ENCODE measurements at regions not wholly inside any gene's neighbourhood (a gene's known extent, or its start where the extent isn't known, plus 50 kb on each side); places are given as distances from the start of the nearest gene placed in this dataset.
A peak's percentile ranks its signal among the peaks of the same experiment; 100 is the strongest.

- H3K79me2 ChIP-seq (ENCODE audit: insufficient read depth, low read length), result no peaks in the 10 kb centered on the region
- no peaks in the 10 kb centered on the region for H3K4me1 ChIP-seq (ENCODE audit: insufficient read depth, low read length)
- no peak overlapping the region for H3K4me2 ChIP-seq (ENCODE audit: insufficient read depth, low read length)
- no peak for TF ChIP-seq CTCF (IDR thresholded peaks at IDR 0.05; ENCODE audit: extremely low read depth, low read depth, low read length)
- H4K20me1 ChIP-seq (ENCODE audit: insufficient read depth, low read length), result no peaks in the 10 kb centered on the region
- H3K27me3 ChIP-seq (ENCODE audit: insufficient read depth, low read length), result no peaks in the 10 kb centered on the region
- H3K36me3 ChIP-seq (ENCODE audit: insufficient read depth, low read length), result no peaks in the 10 kb centered on the region
- no peak overlapping the region for H2AFZ ChIP-seq (ENCODE audit: low read length)
- peak; percentile 58 for DNase-seq (ENCODE audit: insufficient read length, low spot score, missing footprints)
- H3K9me3 ChIP-seq (ENCODE audit: low read depth, low read length), result no peaks in the 10 kb centered on the region
- no peak overlapping the region for H3K27ac ChIP-seq (ENCODE audit: low read depth, low read length)
- no peak overlapping the region for H3K4me3 ChIP-seq (ENCODE audit: insufficient read depth, low read length)
These were observed 195.8 kb downstream of the UQCRFS1 start for GRCh38 chr19:29016926-29017760.

- Histone ChIP-seq H3K9me3 (ENCODE audit: low read depth, low read length) (no peaks in the 10 kb centered on the region), H3K27ac (ENCODE audit: low read depth, low read length) (no peak overlapping the region), H3K27me3 (ENCODE audit: insufficient read depth, low read length) (no peaks in the 10 kb centered on the region), H3K4me1 (ENCODE audit: insufficient read depth, low read length) (no peaks in the 10 kb centered on the region), H3K4me3 (ENCODE audit: insufficient read depth, low read length) (no peak overlapping the region), H3K36me3 (ENCODE audit: insufficient read depth, low read length) (no peaks in the 10 kb centered on the region), H4K20me1 (ENCODE audit: insufficient read depth, low read length) (no peaks in the 10 kb centered on the region), H3K79me2 (ENCODE audit: insufficient read depth, low read length) (no peaks in the 10 kb centered on the region), H2AFZ (ENCODE audit: low read length) (no peak overlapping the region), H3K4me2 (ENCODE audit: insufficient read depth, low read length) (no peak overlapping the region)
- TF ChIP-seq CTCF (IDR thresholded peaks at IDR 0.05; ENCODE audit: extremely low read depth, low read depth, low read length), result no peak
- no peak for DNase-seq (ENCODE audit: insufficient read length, low spot score, missing footprints)
These were observed 196.6 kb downstream of the UQCRFS1 start for GRCh38 chr19:29016353-29016752.

GRCh38 chr19:29015569-29015968, 197.4 kb downstream of the UQCRFS1 start:
- H3K27me3 ChIP-seq (ENCODE audit: insufficient read depth, low read length), result no peaks in the 10 kb centered on the region
- H3K4me1 ChIP-seq (ENCODE audit: insufficient read depth, low read length), result no peaks in the 10 kb centered on the region
- H3K4me2 ChIP-seq (ENCODE audit: insufficient read depth, low read length), result no peak overlapping the region
- no peak overlapping the region for H3K4me3 ChIP-seq (ENCODE audit: insufficient read depth, low read length)
- no peaks in the 10 kb centered on the region for H3K9me3 ChIP-seq (ENCODE audit: low read depth, low read length)
- H3K27ac ChIP-seq (ENCODE audit: low read depth, low read length), result no peak overlapping the region
- no peak for TF ChIP-seq CTCF (IDR thresholded peaks at IDR 0.05; ENCODE audit: extremely low read depth, low read depth, low read length)
- H3K79me2 ChIP-seq (ENCODE audit: insufficient read depth, low read length), result no peaks in the 10 kb centered on the region
- no peak for DNase-seq (ENCODE audit: insufficient read length, low spot score, missing footprints)
- no peaks in the 10 kb centered on the region for H4K20me1 ChIP-seq (ENCODE audit: insufficient read depth, low read length)
- H2AFZ ChIP-seq (ENCODE audit: low read length), result no peak overlapping the region
- H3K36me3 ChIP-seq (ENCODE audit: insufficient read depth, low read length), result no peaks in the 10 kb centered on the region

- no peaks in the 10 kb centered on the region for H4K20me1 ChIP-seq (ENCODE audit: insufficient read depth, low read length)
- no peak overlapping the region for H3K27ac ChIP-seq (ENCODE audit: low read depth, low read length)
- H3K4me1 ChIP-seq (ENCODE audit: insufficient read depth, low read length), result no peaks in the 10 kb centered on the region
- H2AFZ ChIP-seq (ENCODE audit: low read length), result no peak overlapping the region
- no peaks in the 10 kb centered on the region for H3K36me3 ChIP-seq (ENCODE audit: insufficient read depth, low read length)
- H3K27me3 ChIP-seq (ENCODE audit: insufficient read depth, low read length), result no peaks in the 10 kb centered on the region
- TF ChIP-seq CTCF (IDR thresholded peaks at IDR 0.05; ENCODE audit: extremely low read depth, low read depth, low read length), result no peak
- H3K79me2 ChIP-seq (ENCODE audit: insufficient read depth, low read length), result no peaks in the 10 kb centered on the region
- H3K4me3 ChIP-seq (ENCODE audit: insufficient read depth, low read length), result no peak overlapping the region
- DNase-seq (ENCODE audit: insufficient read length, low spot score, missing footprints), result peak; percentile 63
- no peak overlapping the region for H3K4me2 ChIP-seq (ENCODE audit: insufficient read depth, low read length)
- peaks cover 3% of the 10 kb centered on the region for H3K9me3 ChIP-seq (ENCODE audit: low read depth, low read length)
These were observed 198.0 kb downstream of the UQCRFS1 start for GRCh38 chr19:29014857-29015436.

All from osteoblast (primary cell).